ENCODE measurements at regions not wholly inside any gene's neighbourhood (a gene's known extent, or its start where the extent isn't known, plus 50 kb on each side); places are given as distances from the start of the nearest gene placed in this dataset.

DNA sequence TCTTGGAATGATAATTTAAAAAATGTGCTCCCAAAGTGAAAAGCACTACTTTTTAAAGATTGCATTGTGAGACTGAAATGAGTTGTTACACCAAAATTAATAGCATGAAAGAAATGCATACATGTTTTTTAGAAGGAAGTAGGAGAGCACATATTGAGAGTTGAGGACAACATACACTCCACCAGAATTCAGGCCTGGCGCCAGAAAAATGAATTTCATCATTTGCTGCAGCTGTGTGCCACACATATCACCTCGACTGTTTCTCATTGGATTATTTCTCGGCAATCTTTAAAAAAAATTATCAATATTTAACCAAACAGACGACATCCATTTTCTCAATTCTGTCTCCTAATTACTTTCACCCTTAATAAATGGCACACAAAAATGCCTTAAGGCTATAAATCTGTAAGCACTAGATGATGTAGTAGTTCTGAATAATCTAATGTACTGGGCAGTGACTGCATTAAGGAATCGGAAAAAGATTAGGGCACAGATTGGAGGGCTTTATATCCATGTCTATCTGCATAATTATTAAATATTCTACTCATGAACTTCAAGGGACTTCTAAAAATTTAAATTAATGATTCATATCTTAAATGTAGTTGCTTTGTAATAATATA is 590.4 kb downstream of the NXPH1 start:
- TF ChIP-seq EGR1 (IDR thresholded peaks at IDR 0.05) (no peak), MAX (IDR thresholded peaks at IDR 0.05) (no peak), ZBTB7A (IDR thresholded peaks at IDR 0.05; ENCODE audit: low read depth) (no peak), TAF1 (IDR thresholded peaks at IDR 0.05; ENCODE audit: low read depth) (no peak), RAD21 (IDR thresholded peaks at IDR 0.05; ENCODE audit: low read depth) (no peak), REST (IDR thresholded peaks at IDR 0.05; ENCODE audit: low read depth) (no peak), TCF12 (IDR thresholded peaks at IDR 0.05; ENCODE audit: low read depth) (no peak), CREB1 (IDR thresholded peaks at IDR 0.05; ENCODE audit: low read depth) (no peak), FOXM1 (IDR thresholded peaks at IDR 0.05; ENCODE audit: borderline replicate concordance, low read depth) (no peak), NFIC (IDR thresholded peaks at IDR 0.05) (no peak), CEBPB (IDR thresholded peaks at IDR 0.05) (no peak), YY1 (IDR thresholded peaks at IDR 0.05; ENCODE audit: low read depth) (no peak), TEAD4 (IDR thresholded peaks at IDR 0.05) (no peak), USF1 (IDR thresholded peaks at IDR 0.05) (no peak), EP300 (IDR thresholded peaks at IDR 0.05; ENCODE audit: borderline replicate concordance) (no peak)

- TF ChIP-seq TCF12 (IDR thresholded peaks at IDR 0.05; ENCODE audit: low read depth) (no peak), NFIC (IDR thresholded peaks at IDR 0.05) (no peak), TEAD4 (IDR thresholded peaks at IDR 0.05) (no peak), USF1 (IDR thresholded peaks at IDR 0.05) (no peak), REST (IDR thresholded peaks at IDR 0.05; ENCODE audit: low read depth) (no peak), CREB1 (IDR thresholded peaks at IDR 0.05; ENCODE audit: low read depth) (no peak)
These were observed 592.7 kb downstream of the NXPH1 start for GRCh38 chr7:9026121-9026520.

DNA sequence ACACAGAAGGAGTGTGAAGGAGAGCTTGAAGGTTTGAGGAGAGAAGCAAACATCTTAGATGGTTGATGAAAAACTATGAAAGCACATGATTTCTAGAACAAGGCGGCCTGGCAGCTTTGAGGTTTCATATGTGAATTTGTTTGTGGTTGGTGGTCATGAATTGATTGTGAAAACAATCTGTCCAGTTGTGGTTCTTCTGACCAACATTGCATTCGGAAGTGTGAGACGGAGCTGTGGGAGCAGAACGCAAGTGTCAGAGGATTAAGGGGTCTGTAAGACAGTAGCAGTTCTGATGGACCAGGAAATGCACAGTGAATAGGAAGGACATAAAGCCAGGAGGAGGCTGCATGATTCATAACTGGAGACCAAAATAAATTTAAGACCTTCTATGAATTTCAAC is 594.6 kb downstream of the NXPH1 start:
- TF ChIP-seq TEAD4 (IDR thresholded peaks at IDR 0.05), result no peak
- TF ChIP-seq EP300 (IDR thresholded peaks at IDR 0.05; ENCODE audit: borderline replicate concordance), result no peak

DNA sequence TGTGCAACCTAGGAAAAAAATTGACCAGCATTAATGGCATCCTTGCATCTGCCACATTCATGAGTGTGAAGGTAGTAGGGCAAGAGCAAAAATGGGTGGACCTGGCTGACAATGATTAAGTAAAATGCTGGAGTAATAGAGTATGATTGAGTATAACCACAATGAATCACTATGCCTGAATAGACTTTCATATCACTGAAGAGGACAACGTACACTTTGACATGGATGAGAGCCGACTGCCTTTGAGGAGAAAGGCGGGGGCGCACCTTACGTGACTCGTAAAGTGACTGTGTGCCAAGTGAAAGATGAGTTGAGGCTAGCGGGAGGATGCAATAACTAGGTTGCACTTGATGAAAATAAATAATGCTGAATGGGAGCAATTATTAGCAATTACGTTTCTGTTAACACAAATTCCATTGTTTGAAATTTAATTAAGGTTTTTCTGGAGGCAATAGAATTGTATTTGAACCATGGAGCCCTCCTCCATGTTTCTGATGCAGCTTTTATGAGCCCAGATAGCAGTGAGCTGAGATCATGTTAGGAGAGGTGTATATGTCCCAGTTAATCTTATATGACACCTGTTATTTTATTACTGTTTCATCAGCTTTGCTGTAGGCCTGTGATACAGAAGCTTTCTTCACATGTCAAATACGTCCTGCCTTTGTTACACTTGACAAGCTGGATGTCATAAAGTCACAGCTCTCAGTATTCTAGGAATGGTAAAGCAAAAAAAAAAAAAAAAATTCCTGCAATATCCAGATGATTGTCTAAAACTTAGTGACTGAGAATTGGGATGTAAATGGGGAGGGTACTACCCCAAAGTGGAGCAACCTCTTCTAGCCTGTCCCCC is 596.5 kb downstream of the NXPH1 start:
- no peak for TF ChIP-seq EP300 (IDR thresholded peaks at IDR 0.05; ENCODE audit: borderline replicate concordance)
- TF ChIP-seq CEBPB (IDR thresholded peaks at IDR 0.05), result no peak
- TF ChIP-seq CREB1 (IDR thresholded peaks at IDR 0.05; ENCODE audit: low read depth), result no peak
- no peak for TF ChIP-seq NFIC (IDR thresholded peaks at IDR 0.05)
- no peak for TF ChIP-seq TCF12 (IDR thresholded peaks at IDR 0.05; ENCODE audit: low read depth)
- no peak for TF ChIP-seq RAD21 (IDR thresholded peaks at IDR 0.05; ENCODE audit: low read depth)
- TF ChIP-seq REST (IDR thresholded peaks at IDR 0.05; ENCODE audit: low read depth), result no peak
- no peak for TF ChIP-seq EGR1 (IDR thresholded peaks at IDR 0.05)
- TF ChIP-seq YY1 (IDR thresholded peaks at IDR 0.05; ENCODE audit: low read depth), result no peak

- no peak for TF ChIP-seq EGR1 (IDR thresholded peaks at IDR 0.05)
These were observed 597.6 kb downstream of the NXPH1 start for GRCh38 chr7:9030976-9031375.

All from Ishikawa (cell line).